ENCODE measurements at regions not wholly inside any gene's neighbourhood (a gene's known extent, or its start where the extent isn't known, plus 50 kb on each side); places are given as distances from the start of the nearest gene placed in this dataset.
"Not testable (repeated sequence)": the region's sequence is repeated elsewhere in the genome, so short reads cannot be mapped to it uniquely, and the experiment has no call there.

DNA sequence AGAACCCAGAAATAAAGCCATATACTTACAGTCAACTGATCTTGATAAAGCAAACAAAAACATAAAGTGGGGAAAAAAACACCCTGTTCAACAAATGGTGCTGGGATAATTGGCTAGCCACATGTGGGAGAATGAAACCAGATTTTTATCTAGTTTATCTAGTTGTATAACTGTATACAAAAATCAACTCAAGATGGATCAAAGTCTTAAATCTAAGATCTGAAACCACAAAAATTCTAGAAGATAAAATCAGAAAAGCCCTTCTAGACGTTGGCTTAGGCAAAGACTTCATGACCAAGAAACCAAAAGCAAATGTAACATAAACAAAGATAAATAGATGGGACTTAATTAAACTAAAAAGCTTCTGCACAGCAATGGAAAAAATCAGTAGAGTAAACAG lies 216.3 kb downstream of the MOXD1 start:
- TF ChIP-seq, protein P1, sequence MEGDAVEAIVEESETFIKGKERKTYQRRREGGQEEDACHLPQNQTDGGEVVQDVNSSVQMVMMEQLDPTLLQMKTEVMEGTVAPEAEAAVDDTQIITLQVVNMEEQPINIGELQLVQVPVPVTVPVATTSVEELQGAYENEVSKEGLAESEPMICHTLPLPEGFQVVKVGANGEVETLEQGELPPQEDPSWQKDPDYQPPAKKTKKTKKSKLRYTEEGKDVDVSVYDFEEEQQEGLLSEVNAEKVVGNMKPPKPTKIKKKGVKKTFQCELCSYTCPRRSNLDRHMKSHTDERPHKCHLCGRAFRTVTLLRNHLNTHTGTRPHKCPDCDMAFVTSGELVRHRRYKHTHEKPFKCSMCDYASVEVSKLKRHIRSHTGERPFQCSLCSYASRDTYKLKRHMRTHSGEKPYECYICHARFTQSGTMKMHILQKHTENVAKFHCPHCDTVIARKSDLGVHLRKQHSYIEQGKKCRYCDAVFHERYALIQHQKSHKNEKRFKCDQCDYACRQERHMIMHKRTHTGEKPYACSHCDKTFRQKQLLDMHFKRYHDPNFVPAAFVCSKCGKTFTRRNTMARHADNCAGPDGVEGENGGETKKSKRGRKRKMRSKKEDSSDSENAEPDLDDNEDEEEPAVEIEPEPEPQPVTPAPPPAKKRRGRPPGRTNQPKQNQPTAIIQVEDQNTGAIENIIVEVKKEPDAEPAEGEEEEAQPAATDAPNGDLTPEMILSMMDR (IDR thresholded peaks at IDR 0.05) = not testable (repeated sequence)
- TF ChIP-seq POLR2AphosphoS5 (IDR thresholded peaks at IDR 0.05); POLR2A (IDR thresholded peaks at IDR 0.05; ENCODE audit: low read depth): not testable (repeated sequence)

All from esophagus muscularis mucosa (tissue), 3 donors.